Stimulated activated CD8-positive, alpha-beta memory T cell treated with anti-CD3 and anti-CD28 coated beads, Interleukin-4, amount 100 ng/mL, for 48 hours (primary cell): ENCODE measurements at regions not wholly inside any gene's neighbourhood (a gene's known extent, or its start where the extent isn't known, plus 50 kb on each side); places are given as distances from the start of the nearest gene placed in this dataset.

Source experiments
- DNase-seq: peaks from one replicate; pipeline ENCODE4 v3.0.0-alpha.2; 2020

DNA sequence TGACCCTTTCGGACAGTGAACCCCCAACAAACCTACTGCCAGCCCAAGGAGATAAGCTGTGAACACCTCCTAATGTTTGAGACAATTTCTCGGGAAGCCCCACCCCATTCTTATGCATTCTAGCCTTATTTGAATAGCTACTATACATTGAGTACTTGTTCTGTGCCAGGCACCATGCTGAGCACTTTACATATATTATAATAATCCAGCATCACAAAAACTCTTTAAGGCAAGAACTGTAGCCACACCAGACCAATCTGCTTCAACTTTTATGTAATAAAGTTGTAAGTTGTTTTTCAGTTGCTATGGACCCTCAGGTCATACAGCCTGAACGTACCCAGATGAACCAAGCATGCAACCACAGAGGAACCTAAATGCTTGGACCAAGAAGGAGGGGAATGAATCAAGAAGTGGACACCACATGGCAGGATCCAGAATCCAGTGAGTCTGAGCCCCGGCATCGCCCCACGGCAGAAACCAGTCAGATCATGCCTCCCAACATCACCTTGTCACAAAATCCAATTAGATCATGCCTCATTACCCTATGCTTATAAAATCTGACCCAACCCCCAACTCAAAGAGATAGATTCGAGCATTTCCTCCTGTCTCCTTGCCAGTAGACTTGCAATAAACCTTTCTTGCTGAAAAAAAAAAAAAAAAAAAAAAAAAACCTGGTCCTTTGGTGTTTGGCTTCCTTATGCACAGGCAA, 225.0 kb downstream of the QDPR start:
- no peak for DNase-seq

DNA sequence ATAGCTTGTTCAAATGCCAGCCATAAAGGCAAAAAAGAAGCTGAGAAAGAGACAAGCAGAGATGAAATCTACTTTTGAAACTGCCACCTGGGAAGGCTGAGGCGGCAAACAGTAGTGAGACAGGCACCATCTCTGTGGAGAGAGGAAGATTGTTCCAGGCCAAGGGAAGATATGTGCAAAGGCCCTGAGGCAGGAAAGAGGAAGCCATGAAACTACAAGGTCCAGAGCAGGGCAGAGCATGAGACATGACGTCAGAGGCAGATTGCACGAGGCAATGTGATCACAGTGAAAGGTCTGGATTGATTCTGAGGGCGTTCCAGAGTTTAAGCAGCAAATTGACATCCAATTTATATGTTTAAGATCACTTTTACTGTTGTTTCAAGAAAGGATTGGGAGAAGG, 226.1 kb downstream of the QDPR start:
- DNase-seq: no peak

DNA sequence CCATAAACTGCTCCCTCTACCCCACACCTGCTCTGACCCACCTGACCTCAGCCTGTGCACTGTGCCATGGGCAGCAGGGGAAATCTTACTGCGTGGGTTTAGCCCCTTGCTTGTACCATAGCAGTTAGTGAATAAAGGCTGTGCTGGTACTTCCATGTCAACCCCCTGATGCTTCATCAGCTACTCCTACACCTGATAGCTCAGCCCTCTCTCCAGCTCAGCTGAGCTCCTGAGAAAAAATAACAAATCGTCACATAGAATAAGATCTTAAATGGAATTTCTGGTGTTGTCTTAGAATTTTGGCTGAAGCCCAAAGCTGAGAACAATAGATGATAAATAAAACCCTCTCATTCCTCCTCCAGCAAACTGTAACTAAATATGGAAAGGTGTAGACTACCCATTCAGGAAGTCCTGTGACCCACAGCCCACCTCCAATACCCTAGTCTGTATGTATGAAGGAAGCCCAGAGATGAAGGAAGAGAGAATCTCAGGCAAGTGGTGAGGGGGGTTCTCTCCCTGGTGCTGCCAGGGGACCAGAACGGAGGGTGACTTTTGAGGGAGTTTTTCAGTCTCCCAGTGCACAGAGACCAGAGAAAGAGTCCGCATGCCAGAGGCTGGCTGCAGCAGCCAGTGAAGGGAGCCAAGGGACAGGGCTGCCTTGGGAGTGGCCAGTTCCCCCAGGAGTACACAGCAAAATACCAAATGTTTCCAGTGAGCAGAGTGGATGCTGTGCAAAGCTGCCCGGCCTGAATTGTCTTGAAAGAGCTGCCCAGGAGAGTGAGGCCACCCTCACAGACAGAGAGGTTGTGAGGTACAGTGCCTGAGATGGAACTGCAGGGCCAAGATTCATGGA, 227.3 kb downstream of the QDPR start:
- DNase-seq: no peak

DNA sequence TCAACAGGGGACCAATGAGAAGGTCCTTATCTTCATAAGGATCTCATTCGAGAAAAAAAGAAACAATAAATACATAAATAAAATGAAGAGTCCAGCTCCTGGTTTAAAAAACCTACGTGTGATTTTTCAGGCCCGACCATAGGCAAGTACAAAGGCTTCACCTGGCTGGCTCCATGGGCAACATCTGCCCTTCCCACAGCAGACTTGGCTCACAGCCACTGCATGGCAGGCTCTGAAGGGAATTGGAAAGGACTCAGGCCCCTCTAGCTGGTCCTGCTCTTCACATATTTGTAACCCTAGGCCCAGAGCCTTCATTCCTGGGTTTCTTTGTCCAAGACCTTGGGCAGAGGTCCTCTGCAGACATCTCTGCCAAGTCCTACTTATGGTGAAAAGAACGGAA, 228.1 kb downstream of the QDPR start:
- no peak for DNase-seq

DNA sequence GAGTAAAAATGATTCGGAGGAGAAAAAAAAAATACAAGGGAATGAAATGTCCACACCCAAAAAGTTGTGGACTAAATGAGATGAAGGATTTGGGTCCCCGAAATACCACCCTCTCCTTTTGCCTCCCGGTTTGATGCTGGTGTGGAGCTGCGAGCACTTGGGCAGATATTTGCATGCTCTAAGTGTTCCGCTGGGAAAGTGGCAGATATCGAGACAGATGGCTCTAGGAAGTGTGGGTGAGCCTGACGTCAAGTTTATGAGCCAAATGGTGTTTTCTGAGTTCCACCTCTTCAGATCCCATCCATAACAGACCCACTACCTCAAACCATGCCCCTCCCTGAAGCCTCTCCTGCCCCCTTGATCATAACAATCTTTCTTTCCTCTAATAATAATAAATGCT, 228.6 kb downstream of the QDPR start:
- no peak for DNase-seq

DNA sequence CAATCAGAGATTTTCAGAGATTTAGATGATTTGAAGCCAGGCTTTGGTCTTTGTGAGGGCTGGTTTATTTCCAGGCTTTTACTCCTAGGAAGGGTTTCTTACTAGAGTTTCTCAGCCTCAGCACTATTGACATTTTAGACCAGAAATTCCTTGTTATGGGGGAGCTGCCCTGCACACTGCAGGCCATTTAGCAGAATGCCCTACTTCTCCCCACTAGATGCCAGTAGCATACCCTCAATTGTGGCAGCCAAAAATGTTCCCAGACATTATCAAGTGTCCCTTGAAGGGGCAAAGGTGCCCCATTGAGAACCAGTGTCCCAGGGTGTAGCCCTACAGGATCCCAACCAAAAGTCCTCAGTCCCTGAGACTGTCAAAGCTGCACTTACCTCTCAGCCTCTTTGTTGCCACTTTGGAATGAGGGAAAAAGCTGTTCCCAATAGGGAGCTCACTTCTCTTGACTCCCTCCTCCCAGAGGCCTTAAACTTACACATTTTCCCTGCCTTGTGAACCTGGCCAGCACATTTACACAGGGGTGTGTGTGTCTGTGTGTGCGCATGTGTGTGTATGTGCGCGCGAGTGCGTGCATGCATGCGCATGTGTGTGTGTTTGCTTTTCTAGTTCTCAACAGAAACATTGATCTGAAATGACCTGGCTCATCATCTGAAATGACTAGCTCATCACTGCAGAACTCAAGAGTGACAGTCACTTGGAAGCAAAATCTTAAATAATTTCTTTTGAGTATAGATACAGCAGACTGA, 231.4 kb downstream of the QDPR start:
- DNase-seq: no peak

DNA sequence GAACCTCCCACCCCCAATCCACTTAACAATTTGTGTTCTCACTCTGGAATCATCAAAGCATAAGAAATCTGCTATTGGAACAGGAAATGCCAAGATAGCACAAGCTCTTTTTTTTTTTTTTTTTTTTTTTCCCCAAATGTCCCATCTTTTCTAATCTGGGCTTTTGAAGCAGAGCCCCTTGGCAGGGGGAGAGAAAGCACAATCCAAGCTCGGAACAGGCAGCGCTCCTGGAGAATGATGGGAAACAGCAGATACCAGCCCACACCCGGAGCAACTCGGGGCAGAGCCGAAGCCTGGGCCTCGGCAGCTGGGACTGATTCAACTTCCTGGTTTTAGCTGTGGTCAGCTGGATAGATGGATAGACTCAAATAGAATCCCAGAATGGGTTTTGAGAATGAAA, 235.1 kb downstream of the QDPR start:
- no peak for DNase-seq

DNA sequence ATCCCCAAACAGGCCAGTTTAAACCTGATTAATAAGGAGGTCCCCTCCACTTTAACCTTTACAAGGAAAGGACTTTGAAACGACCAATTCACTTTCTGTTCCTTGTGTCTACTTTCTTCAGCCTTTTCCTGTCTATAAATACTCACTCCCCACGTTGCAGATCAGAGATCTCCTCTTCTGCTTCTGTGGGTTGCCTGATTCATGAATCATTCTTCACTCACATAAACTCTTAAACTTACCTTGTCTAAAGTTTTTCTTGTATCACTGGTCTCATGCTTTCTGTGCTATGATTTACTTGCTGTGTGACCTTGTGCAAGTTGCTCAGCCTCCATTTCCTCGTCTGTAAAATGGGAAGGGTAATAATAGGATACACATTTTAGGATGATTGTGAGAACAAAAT, 236.1 kb downstream of the QDPR start:
- no peak for DNase-seq

DNA sequence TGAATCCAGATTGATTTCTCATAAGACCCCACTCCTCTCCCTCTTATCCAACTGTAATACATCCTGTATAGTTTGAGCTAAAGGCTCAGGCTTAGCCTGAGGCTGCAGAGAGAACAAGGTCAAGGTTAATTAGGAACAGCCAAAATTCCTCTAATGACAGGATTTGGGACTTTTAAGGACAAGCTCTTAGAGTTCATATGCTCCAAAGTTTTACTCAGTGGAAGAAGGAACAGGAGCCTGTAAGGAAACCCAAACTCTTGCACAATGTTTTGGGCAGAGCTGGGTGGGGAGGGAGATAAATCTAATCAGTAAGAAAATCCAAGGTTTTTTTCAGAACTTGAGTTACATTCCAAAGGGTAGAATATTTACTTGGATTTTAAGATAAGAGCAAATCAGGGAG, 238.8 kb downstream of the QDPR start:
- DNase-seq: no peak

DNA sequence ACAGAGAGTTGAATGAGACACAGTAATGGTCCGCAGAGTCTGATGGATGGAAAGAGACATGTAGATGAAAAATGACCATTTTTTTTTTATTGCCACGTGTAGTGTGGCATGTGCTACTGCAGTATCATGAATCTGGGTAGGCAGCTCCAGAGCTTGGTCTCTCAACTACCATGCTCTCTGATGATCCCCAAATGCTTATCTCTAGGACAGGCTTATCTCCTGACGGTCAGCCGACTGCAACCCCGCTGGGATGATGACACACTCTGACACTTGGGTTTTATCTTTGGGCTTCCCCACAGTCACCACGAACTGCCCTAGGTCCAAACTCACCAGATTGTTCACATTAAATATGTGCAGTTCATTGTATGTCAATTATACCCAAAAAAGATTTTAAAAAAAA, 239.7 kb downstream of the QDPR start:
- DNase-seq: no peak

DNA sequence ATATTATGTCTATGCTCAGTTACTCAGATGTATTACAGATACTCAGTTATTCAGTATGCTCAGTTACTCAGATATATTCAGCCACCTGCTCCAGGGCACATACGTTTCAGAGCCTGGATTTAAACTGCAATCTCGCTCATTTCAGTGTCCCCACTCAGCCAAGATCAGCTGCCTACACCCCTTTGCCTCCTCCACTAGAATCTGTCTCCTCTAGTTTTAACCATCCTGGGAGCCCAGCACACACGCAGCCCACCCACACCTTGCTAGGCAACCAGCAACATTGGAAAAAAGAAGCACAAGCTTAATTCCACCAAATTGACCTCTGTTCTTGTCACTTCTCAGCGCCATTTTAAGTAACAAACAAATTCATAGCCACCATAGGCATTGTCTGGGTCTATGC, 246.2 kb downstream of the QDPR start:
- no peak for DNase-seq

DNA sequence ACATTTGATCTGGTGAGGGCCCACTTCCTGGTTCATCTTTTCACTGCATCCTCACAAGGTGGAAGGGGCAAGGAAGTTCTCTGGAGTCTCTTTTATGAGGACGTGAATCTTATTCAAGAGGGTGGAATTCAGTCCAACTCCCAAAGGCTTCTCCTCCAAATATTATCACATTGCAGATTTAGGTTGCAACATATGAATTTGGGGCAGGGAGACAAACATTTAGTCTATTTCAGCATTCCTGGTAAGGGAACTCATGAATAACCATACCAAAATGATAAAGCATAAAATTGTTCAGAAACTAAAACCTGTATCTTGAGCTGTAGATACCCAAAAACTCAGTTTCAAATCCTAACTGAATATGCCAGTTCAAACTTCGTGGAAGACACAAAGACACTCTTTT, 246.8 kb downstream of the QDPR start:
- DNase-seq: no peak

DNA sequence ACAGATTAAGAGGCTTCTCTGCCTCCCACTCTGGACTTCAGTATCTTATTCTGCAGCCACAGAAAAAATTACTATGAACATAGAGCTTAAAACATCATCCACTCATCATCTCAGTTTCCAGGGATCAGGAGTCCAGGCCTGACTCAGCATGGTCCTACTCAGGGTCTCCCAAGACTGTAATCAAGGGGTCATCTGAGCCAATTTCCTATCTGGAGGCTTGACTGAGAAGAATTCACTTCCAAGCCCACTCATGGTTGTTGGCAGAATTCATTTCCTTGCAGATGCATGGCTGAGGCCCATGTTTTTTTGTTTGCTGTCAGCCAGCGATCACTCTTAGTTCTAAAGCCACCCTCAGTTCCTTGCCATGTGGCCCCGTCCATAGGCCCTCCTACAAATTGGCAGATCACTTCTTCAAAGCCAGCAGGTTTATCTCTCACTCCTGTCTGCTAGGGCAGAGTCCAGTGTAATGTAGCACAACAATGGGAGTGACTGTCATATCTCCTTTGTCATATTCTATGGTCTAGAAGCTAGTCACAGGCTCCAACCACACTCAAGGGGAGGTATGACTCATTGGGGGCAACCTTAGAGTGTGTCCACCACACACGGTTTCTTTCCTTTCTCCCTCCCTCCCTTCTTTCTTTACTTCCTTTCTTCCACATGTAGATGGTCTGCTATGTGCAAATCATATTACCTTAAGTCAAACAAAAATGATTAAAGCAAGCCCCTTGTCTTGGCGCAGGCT, 251.6 kb downstream of the QDPR start:
- no peak for DNase-seq

DNA sequence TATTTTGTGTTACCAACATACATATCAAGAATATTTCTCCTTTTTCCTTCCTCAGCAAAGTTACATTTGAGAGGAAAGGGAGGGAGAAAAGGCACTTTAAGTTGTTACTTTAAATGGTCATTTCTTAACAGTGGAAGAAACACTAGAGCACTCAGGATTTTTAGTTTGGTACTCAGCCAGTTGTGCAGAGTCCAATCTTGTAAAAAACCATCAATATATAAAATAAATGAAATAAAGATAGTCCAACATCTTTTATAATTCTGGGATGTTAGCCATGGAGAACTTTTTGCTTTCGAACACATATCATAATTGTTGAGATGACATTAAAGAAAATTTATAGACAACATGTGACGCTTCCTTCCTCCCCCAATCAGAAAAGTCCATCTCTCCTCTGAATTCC, 253.8 kb downstream of the QDPR start:
- no peak for DNase-seq

DNA sequence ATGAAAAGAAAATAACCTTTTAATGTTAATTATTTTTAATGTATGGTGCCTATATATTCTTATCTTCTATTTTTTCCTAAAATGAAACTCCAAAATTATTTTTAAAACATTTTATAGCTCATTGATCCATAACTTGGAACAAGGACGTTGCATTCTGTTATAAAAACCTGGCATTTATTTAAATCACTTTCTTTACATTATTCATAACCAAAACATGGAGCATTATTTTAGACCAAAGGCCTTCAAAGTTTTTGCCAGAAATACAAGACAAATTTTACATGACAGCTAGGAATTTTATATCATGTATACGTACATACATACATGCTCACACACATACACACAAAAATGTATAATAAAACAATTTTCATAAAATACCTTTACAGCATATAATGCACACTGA, 259.8 kb downstream of the QDPR start:
- no peak for DNase-seq

DNA sequence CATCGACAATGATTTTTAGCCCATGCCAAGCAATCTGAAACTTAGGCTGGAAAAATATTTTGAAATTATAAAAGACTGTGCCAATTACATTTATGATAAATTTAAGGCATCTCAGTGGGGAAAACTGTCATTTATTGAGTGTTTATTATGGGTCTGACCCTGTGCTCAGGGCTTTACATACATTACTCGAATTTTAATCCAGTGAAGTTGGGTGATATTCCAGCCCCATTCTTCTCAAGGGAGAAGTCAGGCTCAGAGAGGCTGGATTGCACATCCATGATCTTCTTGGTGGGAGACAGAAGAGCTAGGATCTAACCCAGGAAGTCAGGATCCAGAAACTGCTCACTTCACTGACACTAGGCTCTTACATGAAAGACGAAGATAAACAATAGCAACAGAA, 260.8 kb downstream of the QDPR start:
- no peak for DNase-seq

DNA sequence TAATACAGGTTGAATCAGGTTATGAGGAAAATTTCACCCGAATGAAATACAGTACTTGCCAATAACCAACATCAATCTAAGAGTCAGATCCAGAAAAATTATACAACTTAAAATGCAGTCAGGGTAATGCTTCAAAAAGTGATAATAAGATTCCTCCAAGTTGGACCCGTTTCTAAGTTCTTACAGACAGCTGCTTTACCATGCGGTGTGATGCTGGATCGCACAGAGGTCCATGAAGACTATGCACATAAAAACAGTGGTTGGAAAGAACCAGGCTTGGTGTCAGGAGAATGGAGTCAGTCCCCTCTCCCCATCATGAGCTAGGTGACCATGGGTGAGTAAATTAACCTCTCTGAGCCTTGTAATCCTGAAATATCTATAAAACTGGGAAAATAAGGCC, 261.3 kb downstream of the QDPR start:
- no peak for DNase-seq

DNA sequence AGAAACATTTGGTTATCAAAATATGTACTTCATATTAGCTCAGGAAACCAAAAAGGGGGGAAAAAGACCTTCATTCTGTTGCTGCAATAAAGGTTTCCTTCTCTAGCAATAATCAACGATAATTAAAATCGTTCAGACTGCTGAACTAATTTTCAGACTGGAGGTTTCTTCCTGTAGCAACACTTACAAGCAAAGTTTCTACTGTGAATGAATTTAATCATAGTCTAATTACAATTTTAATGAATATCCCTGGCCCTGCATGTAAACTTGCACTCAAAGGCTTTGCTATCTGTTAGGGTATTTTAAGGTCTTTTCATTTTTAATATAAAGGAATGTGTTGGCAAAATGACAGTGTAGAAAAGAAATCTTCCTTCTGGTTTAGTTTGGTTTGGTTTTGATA, 265.2 kb downstream of the QDPR start:
- DNase-seq: no peak

DNA sequence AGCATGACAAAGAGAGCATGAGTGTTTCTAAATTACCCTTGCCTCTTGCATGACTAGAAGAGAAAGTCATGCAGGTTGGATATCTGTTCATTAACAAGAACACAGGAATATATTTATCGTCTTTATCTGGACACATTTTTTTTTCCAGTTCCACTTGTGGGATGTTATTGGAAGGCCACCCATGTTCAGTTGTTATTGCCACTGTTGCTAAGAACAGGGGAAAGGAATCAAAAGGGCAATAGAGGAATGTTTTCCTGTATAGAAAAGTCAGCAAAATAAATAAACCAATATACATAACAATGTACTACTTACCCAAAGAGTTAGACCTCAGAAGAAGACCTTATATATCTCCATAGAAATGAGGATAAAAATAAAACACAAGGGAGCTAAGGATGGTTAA, 270.1 kb downstream of the QDPR start:
- DNase-seq: no peak

DNA sequence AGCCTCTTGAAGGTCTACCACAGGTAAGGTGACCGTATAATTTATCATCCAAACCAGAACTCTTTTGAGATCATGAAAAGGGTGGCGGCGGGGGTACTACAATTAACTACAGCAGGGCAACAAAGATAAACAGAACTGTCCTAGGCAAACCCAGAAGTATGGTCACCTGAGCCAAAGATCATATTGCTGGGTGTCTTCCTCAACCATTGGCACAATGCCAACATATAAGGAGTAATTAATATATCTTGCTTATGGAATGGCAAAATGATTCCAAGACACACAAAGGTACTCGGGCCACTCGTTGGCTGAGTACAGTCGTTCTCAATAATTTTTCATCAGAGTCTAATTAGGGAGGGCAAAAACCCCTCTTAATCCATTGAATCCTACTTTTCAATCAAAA, 273.3 kb downstream of the QDPR start:
- DNase-seq: no peak

DNA sequence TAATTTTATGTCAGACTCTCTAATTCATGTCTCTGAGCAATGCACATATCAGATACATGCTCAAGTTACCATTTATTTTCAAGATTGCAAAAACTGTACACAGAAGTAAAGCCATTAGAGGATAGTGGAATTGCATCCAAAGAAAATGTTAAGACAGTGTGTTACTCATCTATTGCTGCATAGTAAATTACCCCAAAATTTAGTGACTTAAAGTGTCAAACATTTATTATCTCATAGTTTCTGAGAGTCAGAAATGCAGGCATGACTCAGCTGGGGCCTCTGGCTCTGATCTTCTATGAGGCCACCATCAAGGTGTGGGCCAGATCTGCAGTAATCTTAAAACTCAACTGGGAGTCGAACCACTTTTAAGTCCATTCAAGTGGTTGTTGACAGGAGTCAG, 275.2 kb downstream of the QDPR start:
- DNase-seq: no peak

DNA sequence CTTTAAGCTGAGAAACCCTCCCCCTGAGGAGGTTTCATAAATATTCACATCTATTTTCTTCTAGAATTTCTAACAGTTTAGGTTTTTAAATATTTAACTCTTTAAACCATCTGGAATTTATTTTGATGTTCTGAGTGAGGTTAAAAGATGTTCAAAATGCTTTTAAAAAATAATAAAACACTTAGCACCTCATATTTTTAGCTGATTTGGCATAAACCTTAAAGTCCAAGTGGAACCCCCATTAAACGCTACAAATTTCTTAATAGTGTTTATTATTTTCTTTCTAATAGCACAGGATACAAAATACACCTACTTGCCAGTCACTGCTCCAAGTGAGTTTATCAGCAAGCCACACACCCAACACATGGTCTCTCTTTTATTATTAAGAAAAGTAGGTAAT, 277.2 kb downstream of the QDPR start:
- DNase-seq: no peak

DNA sequence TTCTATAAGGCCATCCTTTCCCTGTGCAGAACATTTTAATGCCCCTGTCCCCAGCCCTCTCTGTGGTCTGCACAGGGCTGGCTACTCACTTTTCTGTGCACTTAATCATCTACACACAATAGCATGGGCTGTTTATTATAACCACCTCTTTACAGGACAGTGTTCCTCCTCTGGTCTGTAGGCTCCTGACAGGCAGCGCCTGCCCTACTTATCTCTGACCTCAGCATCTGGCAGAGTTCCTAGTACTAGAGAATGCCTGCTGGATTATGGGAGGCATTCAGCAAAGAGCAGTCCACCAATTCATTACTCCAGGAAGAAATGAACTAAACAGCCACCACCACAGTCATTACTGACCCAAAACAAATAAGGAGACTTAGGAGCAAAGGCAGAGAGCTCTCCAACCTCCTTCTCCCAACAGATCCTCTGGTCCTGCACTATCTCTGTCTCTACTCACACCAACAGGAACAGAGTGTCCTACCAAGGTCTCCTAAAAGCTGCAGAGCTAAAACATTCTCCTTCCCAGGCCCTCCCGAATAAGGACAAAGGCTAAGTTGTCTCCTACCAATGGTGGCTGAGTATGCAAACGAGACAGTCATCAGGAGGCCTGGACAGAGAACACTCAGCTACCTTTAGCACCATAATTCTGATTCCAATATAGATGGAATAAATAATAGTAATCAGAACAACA, 279.2 kb downstream of the QDPR start:
- no peak for DNase-seq
